Renal pelvis (tissue), 1 donor: ENCODE measurements at regions not wholly inside any gene's neighbourhood (a gene's known extent, or its start where the extent isn't known, plus 50 kb on each side); places are given as distances from the start of the nearest gene placed in this dataset.
"Not testable (repeated sequence)": the region's sequence is repeated elsewhere in the genome, so short reads cannot be mapped to it uniquely, and the experiment has no call there.

ENCODE experiments used
- DNase-seq: peaks from one replicate; pipeline ENCODE4 v3.0.0-alpha.2; 2013

GRCh38 chr5:111819028-111819427 lies 62.0 kb upstream of the NREP start:
- DNase-seq = not testable (repeated sequence)

DNA sequence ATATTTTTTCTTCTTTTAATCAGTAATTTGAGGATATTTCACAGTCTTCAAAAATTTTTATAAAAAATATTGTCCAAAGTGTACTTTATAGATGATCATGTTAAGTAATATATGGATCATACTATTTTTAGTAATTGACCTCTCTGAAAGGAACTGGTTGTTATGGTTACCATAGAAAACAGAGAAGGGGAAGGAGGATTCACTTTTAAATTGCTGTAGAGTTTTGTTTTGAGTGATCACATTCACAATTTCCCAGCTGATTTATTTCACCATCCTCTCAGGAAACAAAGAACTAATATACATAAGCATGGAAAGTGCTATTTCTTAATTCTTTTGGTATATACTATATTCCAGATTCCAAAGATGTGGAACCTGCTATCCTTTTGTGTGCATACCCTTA lies 56.5 kb upstream of the NREP start:
- DNase-seq = no peak

DNA sequence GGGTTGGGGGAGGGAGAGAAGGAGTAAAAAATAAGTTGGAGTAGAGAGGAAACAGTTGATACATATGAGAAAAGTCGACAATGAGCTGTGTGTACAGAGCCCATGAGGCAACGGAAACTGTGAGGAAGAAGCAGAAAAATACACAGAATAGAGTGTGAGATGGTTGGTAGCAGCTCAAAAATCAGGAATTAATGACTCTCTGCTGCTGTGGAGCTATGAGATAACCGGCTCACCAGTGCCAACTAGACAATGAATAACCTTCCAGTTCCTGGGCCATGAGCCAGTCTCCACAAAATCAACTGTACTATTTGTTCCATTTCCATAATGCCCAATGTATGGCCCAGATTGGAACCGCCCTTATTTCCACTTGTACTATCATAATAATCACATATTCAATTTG lies 53.1 kb upstream of the NREP start:
- no peak for DNase-seq
